H1 (cell line): ENCODE measurements at regions not wholly inside any gene's neighbourhood (a gene's known extent, or its start where the extent isn't known, plus 50 kb on each side); places are given as distances from the start of the nearest gene placed in this dataset.
A peak's percentile ranks its signal among the peaks of the same experiment; 100 is the strongest.

ENCODE experiments used
- CTCF ChIA-PET: fragments of 300-600 bp; sonication (Branson Sonifier 250); formaldehyde crosslinking; loops from one replicate; lab custom pipeline; 2021; ENCODE audit not compliant: partially characterized antibody; lab: Charles Lee
- POLR2A ChIA-PET: fragments of 300-600 bp; sonication (Branson Sonifier 250); formaldehyde crosslinking; loops from one replicate; lab custom pipeline; 2021; ENCODE audit warnings: inconsistent platforms; ENCODE audit not compliant: partially characterized antibody; lab: Charles Lee
- DNase-seq, 2 experiments: peaks; one replicate each; pipeline versions ENCODE4 v3.0.0 to v3.0.0-alpha.2; 2010 to 2022; ENCODE audit warnings: low spot score in 2 of 2, low read depth in 1 of 2, mixed read lengths in 1 of 2
- FAIRE-seq: peaks from 2 replicates; lab custom pipeline; 2011; peaks lifted over from hg19 to GRCh38; lab: Jason Lieb, UNC
- H2AFZ ChIP-seq: 2 replicates; pipeline ENCODE4 v1.8.1; 2012; ENCODE audit warnings: low read length, inconsistent platforms
- H2AK5ac ChIP-seq: 2 replicates; pipeline ENCODE4 v1.6.1; 2013; ENCODE audit warnings: low read depth, low read length
- H2BK120ac ChIP-seq: replicated peaks from 2 replicates; pipeline ENCODE3; 2013; ENCODE audit warnings: low read depth, low read length, inconsistent platforms
- H2BK12ac ChIP-seq: 2 replicates; pipeline ENCODE4 v1.6.1; 2013; ENCODE audit warnings: low read depth, low read length
- H2BK15ac ChIP-seq: 2 replicates; pipeline ENCODE4 v1.6.1; 2013; ENCODE audit warnings: low read length
- H2BK20ac ChIP-seq: 2 replicates; pipeline ENCODE4 v1.6.1; 2013; ENCODE audit warnings: low read length
- H2BK5ac ChIP-seq: 2 replicates; pipeline ENCODE4 v1.6.1; 2013; ENCODE audit warnings: low read depth, low read length
- H3K14ac ChIP-seq: 2 replicates; pipeline ENCODE4 v1.6.1; 2013; ENCODE audit warnings: inconsistent platforms; ENCODE audit not compliant: insufficient read length
- H3K18ac ChIP-seq: 2 replicates; pipeline ENCODE4 v1.6.1; 2013; ENCODE audit warnings: low read length; ENCODE audit errors: extremely low read depth
- H3K23ac ChIP-seq: 2 replicates; pipeline ENCODE4 v1.6.1; 2013; ENCODE audit warnings: inconsistent platforms; ENCODE audit not compliant: insufficient read length
- H3K23me2 ChIP-seq: 2 replicates; pipeline ENCODE4 v1.6.1; 2013; ENCODE audit warnings: low read depth, low read length
- H3K27ac ChIP-seq: 2 replicates; pipeline ENCODE4 v1.6.1; 2011; ENCODE audit warnings: low read depth, low read length, inconsistent platforms
- H3K27me3 ChIP-seq, 4 experiments: replicated peaks in 1 of 4; 1 replicate in 1 of 4; 2 replicates in 3 of 4; pipeline versions ENCODE4 v1.6.1 to v1.8.1; 2011 to 2013; ENCODE audit warnings: low read length in 3 of 4, mild to moderate bottlenecking in 3 of 4, inconsistent platforms in 2 of 4, mixed read lengths in 2 of 4, moderate library complexity in 1 of 4; ENCODE audit not compliant: control insufficient read depth in 3 of 4, insufficient read depth in 3 of 4; ENCODE audit errors: extremely low read depth in 1 of 4
- H3K36me3 ChIP-seq, 4 experiments: 2 replicates each; pipeline versions ENCODE4 v1.6.1 to v1.8.1; 2011 to 2013; ENCODE audit warnings: mild to moderate bottlenecking in 4 of 4, low read length in 3 of 4, moderate library complexity in 2 of 4, control low read depth in 1 of 4, inconsistent platforms in 1 of 4; ENCODE audit not compliant: insufficient read depth in 4 of 4, control insufficient read depth in 2 of 4
- H3K4ac ChIP-seq: replicated peaks from 2 replicates; pipeline ENCODE3; 2013; ENCODE audit warnings: low read length, low read depth, mixed read lengths, inconsistent platforms; ENCODE audit not compliant: insufficient read length
- H3K4me1 ChIP-seq, 4 experiments: replicated peaks in 1 of 4; 1 replicate in 1 of 4; 2 replicates in 3 of 4; pipeline versions ENCODE4 v1.6.1 to v1.8.1; 2011 to 2013; ENCODE audit warnings: low read length in 3 of 4, inconsistent platforms in 2 of 4, mixed read lengths in 1 of 4; ENCODE audit not compliant: insufficient read depth in 4 of 4, control insufficient read depth in 3 of 4
- H3K4me2 ChIP-seq, 2 experiments: 2 replicates each; pipeline versions ENCODE4 v1.6.1 to v1.8.1; 2011 to 2013; ENCODE audit warnings: low read depth in 2 of 2, low read length in 2 of 2, control low read depth in 1 of 2, inconsistent platforms in 1 of 2, mild to moderate bottlenecking in 1 of 2; ENCODE audit not compliant: insufficient read depth in 1 of 2
- H3K4me3 ChIP-seq, 4 experiments: fragments of 200-600, 300-600 bp in 1 of 4; sonication (generic), shearing (Covaris generic), sonication (Bioruptor Twin) in 1 of 4; 2 replicates each; pipeline versions ENCODE4 v1.5.1 to v1.8.1; 2011 to 2016; ENCODE audit warnings: low read length in 4 of 4, low read depth in 3 of 4, control low read depth in 2 of 4, inconsistent platforms in 2 of 4, mild to moderate bottlenecking in 2 of 4, mixed read lengths in 1 of 4, moderate library complexity in 1 of 4; ENCODE audit not compliant: insufficient read depth in 2 of 4; ENCODE audit errors: extremely low read depth in 1 of 4
- H3K56ac ChIP-seq: replicated peaks from 2 replicates; pipeline ENCODE3; 2013; ENCODE audit warnings: low read depth, mild to moderate bottlenecking, mixed read lengths, low read length, inconsistent platforms; ENCODE audit not compliant: insufficient read length
- H3K79me1 ChIP-seq: 2 replicates; pipeline ENCODE4 v1.6.1; 2013; ENCODE audit warnings: low read depth, low read length, control low read depth
- H3K79me2 ChIP-seq, 2 experiments: 2 replicates each; pipeline versions ENCODE4 v1.6.1 to v1.8.1; 2012 to 2013; ENCODE audit warnings: low read length in 2 of 2, mild to moderate bottlenecking in 2 of 2, inconsistent platforms in 1 of 2; ENCODE audit not compliant: insufficient read depth in 2 of 2, control insufficient read depth in 1 of 2
- H3K9ac ChIP-seq, 4 experiments: replicated peaks in 1 of 4; 1 replicate in 1 of 4; 2 replicates in 3 of 4; pipeline versions ENCODE4 v1.6.1 to v1.8.1; 2011 to 2013; ENCODE audit warnings: low read depth in 3 of 4, low read length in 3 of 4, control low read depth in 2 of 4, mild to moderate bottlenecking in 2 of 4, moderate library complexity in 2 of 4, inconsistent platforms in 1 of 4; ENCODE audit errors: extremely low read depth in 1 of 4
- H3K9me3 ChIP-seq, 2 experiments: 2 replicates each; pipeline versions ENCODE4 v1.6.1 to v1.8.1; 2012 to 2013; ENCODE audit warnings: mild to moderate bottlenecking in 2 of 2, moderate library complexity in 2 of 2, control low read depth in 1 of 2, inconsistent platforms in 1 of 2, low read depth in 1 of 2, low read length in 1 of 2, mixed read lengths in 1 of 2; ENCODE audit not compliant: insufficient read depth in 2 of 2
- H4K20me1 ChIP-seq, 2 experiments: replicated peaks in 1 of 2; 2 replicates each; pipeline versions ENCODE3 to v1.8.1; 2011 to 2013; ENCODE audit warnings: inconsistent platforms in 2 of 2, low read length in 2 of 2, mild to moderate bottlenecking in 1 of 2; ENCODE audit not compliant: insufficient read depth in 2 of 2, control insufficient read depth in 1 of 2
- H4K5ac ChIP-seq: 2 replicates; pipeline ENCODE4 v1.6.1; 2013; ENCODE audit warnings: low read length, low read depth, mixed read lengths, inconsistent platforms; ENCODE audit not compliant: insufficient read length
- H4K8ac ChIP-seq: 2 replicates; pipeline ENCODE4 v1.8.0; 2013; ENCODE audit warnings: mild to moderate bottlenecking, moderate library complexity, low read length, inconsistent platforms; ENCODE audit not compliant: insufficient read depth; ENCODE audit errors: extremely low read depth
- H4K91ac ChIP-seq: replicated peaks from 2 replicates; pipeline ENCODE3; 2013; ENCODE audit warnings: low read length, mixed read lengths, inconsistent platforms; ENCODE audit not compliant: insufficient read length
- EZH2 ChIP-seq: fragments of 200-600 bp; sonication (generic); IDR thresholded peaks from 2 replicates; pipeline ENCODE4 v1.7.1; 2012; ENCODE audit warnings: low read depth, mild to moderate bottlenecking, moderate library complexity, low read length, inconsistent platforms; ENCODE audit not compliant: severe bottlenecking
- HDAC2 ChIP-seq, 2 experiments: fragments of 300-600 bp in 1 of 2; sonication (generic) in 1 of 2; IDR thresholded peaks; 2 replicates each; pipeline ENCODE4 v1.6.1; 2011 to 2012; ENCODE audit warnings: low read depth in 2 of 2, low read length in 2 of 2, mild to moderate bottlenecking in 2 of 2, moderate library complexity in 2 of 2, borderline replicate concordance in 1 of 2, inconsistent platforms in 1 of 2
- JUN ChIP-seq: IDR thresholded peaks from 2 replicates; pipeline ENCODE4 v1.6.1; 2011; ENCODE audit warnings: low read depth, mild to moderate bottlenecking, improper control_type of control experiment, low read length
- POLR2AphosphoS5 ChIP-seq: IDR thresholded peaks from 2 replicates; pipeline ENCODE4 v1.6.1; 2011; ENCODE audit warnings: low read depth, low read length
- RFX5 ChIP-seq: IDR thresholded peaks from 2 replicates; pipeline ENCODE4 v1.6.1; 2011; ENCODE audit warnings: low read depth, low read length, improper control_type of control experiment, borderline replicate concordance
- SP4 ChIP-seq: IDR thresholded peaks from 2 replicates; pipeline ENCODE4 v1.6.1; 2012; ENCODE audit warnings: low read length, inconsistent platforms
- SUZ12 ChIP-seq: fragments of 200-600 bp; sonication (generic); IDR thresholded peaks from 2 replicates; pipeline ENCODE4 v1.6.1; 2012; ENCODE audit warnings: mild to moderate bottlenecking, inconsistent platforms, low read length, moderate library complexity, mixed read lengths
- TCF12 ChIP-seq: IDR thresholded peaks from 2 replicates; pipeline ENCODE4 v1.6.1; 2011; ENCODE audit warnings: low read depth, mild to moderate bottlenecking, low read length
- WGBS, 2 experiments: shearing (Covaris generic) in 1 of 2; methylation state at CpG; one replicate each; pipeline versions ENCODE4 v1.1.6 to v1.1.7; 2013 to 2015; ENCODE audit warnings: low lambda C conversion rate in 2 of 2, mixed read lengths in 2 of 2, inconsistent platforms in 1 of 2, low coverage in 1 of 2, missing lambda C conversion rate in 1 of 2; ENCODE audit not compliant: insufficient replicate concordance in 2 of 2, insufficient coverage in 1 of 2, insufficient read length in 1 of 2; ENCODE audit errors: extremely low coverage in 1 of 2, missing lambda C conversion rate in 1 of 2; 5-methylcytosine and 5-hydroxymethylcytosine counted together
- TF ChIP-seq, protein P1 (sequence below): IDR thresholded peaks from 2 replicates; pipeline ENCODE4 v1.6.1; 2012; ENCODE audit warnings: low read length, inconsistent platforms

DNA sequence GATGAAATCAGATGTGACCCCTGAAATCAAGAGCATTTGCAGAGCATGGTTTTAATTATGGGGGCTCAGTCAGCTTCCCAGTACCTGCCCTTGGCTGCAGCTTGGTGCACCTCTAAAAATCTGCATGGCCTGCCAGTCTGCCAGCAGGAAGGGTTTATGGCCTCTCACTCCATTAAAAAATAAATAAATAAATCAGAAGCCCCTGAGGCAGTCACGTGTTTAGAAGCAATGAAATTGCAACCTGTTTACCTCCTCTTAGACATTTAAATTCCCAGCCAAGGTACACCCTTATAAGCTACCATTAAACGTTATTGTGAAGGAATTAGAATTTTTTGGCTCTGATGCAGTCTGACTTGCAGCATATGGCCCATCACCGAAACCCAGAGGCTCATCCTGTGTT, 114.0 kb upstream of the LDB2 start:
- H3K9ac ChIP-seq: no peak overlapping the region
- no peak overlapping the region for H2BK20ac ChIP-seq
- H3K27ac ChIP-seq: no peak overlapping the region
- POLR2A ChIA-PET: interaction anchor here (1.0 kb wide), 1 partner anchor 22 kb away, joined by 3 read pairs; no protein-coding TSS in a partner anchor
- no peak overlapping the region for H2AFZ ChIP-seq
- no peak overlapping the region for H2BK15ac ChIP-seq
- FAIRE-seq (no peak), DNase-seq (no peak)
- H2AK5ac ChIP-seq: no peak overlapping the region
- CTCF ChIA-PET: interaction anchor here (0.6 kb wide), 1 partner anchor 379 kb away, joined by 3 read pairs; no protein-coding TSS in a partner anchor
- 0 out of 8 replicates have a peak, but pooled peaks cover 0 to 3% (median 0%) of the 10 kb centered on the region in 4 experiments for H3K36me3 ChIP-seq
- H3K79me1 ChIP-seq: no peaks in the 10 kb centered on the region
- H3K18ac ChIP-seq: no peak overlapping the region
- no peak overlapping the region for H2BK5ac ChIP-seq
- no peak overlapping the region for H3K4ac ChIP-seq
- TF ChIP-seq JUN: no peak
- no peak for TF ChIP-seq TCF12
- TF ChIP-seq HDAC2 (IDR thresholded peaks at IDR 0.05; ENCODE audit: borderline replicate concordance in 1 of 2, low read depth in 2 of 2, low read length in 2 of 2): no peak
- no peak for TF ChIP-seq RFX5
- TF ChIP-seq POLR2AphosphoS5: no peak
- no peak for TF ChIP-seq SUZ12
- no peak for TF ChIP-seq EZH2
- TF ChIP-seq, protein P1, sequence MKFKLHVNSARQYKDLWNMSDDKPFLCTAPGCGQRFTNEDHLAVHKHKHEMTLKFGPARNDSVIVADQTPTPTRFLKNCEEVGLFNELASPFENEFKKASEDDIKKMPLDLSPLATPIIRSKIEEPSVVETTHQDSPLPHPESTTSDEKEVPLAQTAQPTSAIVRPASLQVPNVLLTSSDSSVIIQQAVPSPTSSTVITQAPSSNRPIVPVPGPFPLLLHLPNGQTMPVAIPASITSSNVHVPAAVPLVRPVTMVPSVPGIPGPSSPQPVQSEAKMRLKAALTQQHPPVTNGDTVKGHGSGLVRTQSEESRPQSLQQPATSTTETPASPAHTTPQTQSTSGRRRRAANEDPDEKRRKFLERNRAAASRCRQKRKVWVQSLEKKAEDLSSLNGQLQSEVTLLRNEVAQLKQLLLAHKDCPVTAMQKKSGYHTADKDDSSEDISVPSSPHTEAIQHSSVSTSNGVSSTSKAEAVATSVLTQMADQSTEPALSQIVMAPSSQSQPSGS: no peak
- TF ChIP-seq SP4: no peak
- no peak overlapping the region for H3K56ac ChIP-seq
- no peak overlapping the region for H3K23ac ChIP-seq
- H4K20me1 ChIP-seq: no peaks in the 10 kb centered on the region
- no peak overlapping the region for H4K5ac ChIP-seq
- H3K4me1 ChIP-seq: no peaks in the 10 kb centered on the region
- WGBS, 2 experiments: 88% methylated on average over 3 of the region's 3 CpGs; no CpG with 5 or more reads in 1 of the 2 experiments
- H3K79me2 ChIP-seq: no peaks in the 10 kb centered on the region
- 0 out of 2 replicates have a peak overlapping the region, but pooled peaks have one; percentile 41 for H2BK12ac ChIP-seq
- H4K91ac ChIP-seq: no peak overlapping the region
- H3K4me2 ChIP-seq: no peak overlapping the region
- H3K23me2 ChIP-seq: no peaks in the 10 kb centered on the region
- H4K8ac ChIP-seq: no peak overlapping the region
- peaks cover 4 to 6% of the 10 kb centered on the region in 2 experiments; a peak in 2 of 4 replicates for H3K9me3 ChIP-seq
- H3K14ac ChIP-seq: no peak overlapping the region
- no peak overlapping the region for H2BK120ac ChIP-seq
- H3K4me3 ChIP-seq: no peak overlapping the region
- no peaks in the 10 kb centered on the region for H3K27me3 ChIP-seq
